ENCODE measurements at regions not wholly inside any gene's neighbourhood (a gene's known extent, or its start where the extent isn't known, plus 50 kb on each side); places are given as distances from the start of the nearest gene placed in this dataset.
"Not testable (repeated sequence)": the region's sequence is repeated elsewhere in the genome, so short reads cannot be mapped to it uniquely, and the experiment has no call there.

GRCh38 chr10:33919244-33919643 lies 584.8 kb upstream of the NRP1 start:
- DNase-seq (ENCODE audit: insufficient read length, low spot score) (no peak), FAIRE-seq (no peak)
- TF ChIP-seq POLR2A (IDR thresholded peaks at IDR 0.05; ENCODE audit: low read depth, low read length): no peak
- TF ChIP-seq POLR2AphosphoS5 (IDR thresholded peaks at IDR 0.05; ENCODE audit: low read depth, low read length): no peak
- TF ChIP-seq TAF1 (IDR thresholded peaks at IDR 0.05; ENCODE audit: low read depth, low read length): no peak
- TF ChIP-seq SPI1 (IDR thresholded peaks at IDR 0.05; ENCODE audit: low read depth, low read length): no peak
- TF ChIP-seq PAX5 (IDR thresholded peaks at IDR 0.05; ENCODE audit: insufficient read depth, low read length, severe bottlenecking): no peak
- TF ChIP-seq POU2F2 (IDR thresholded peaks at IDR 0.05; ENCODE audit: low read depth, low read length): no peak

- TF ChIP-seq TAF1 (IDR thresholded peaks at IDR 0.05; ENCODE audit: low read depth, low read length) (no peak), POLR2A (IDR thresholded peaks at IDR 0.05; ENCODE audit: low read depth, low read length) (no peak), POLR2AphosphoS5 (IDR thresholded peaks at IDR 0.05; ENCODE audit: low read depth, low read length) (no peak), PAX5 (IDR thresholded peaks at IDR 0.05; ENCODE audit: insufficient read depth, low read length, severe bottlenecking) (no peak), SPI1 (IDR thresholded peaks at IDR 0.05; ENCODE audit: low read depth, low read length) (no peak), POU2F2 (IDR thresholded peaks at IDR 0.05; ENCODE audit: low read depth, low read length) (no peak)
- no peak for DNase-seq (ENCODE audit: insufficient read length, low spot score)
- no peak for FAIRE-seq
Observed at GRCh38 chr10:33917069-33917780, 582.8 kb upstream of the NRP1 start.

- TF ChIP-seq PAX5 (IDR thresholded peaks at IDR 0.05; ENCODE audit: insufficient read depth, low read length, severe bottlenecking): no peak
- no peak for TF ChIP-seq POLR2AphosphoS5 (IDR thresholded peaks at IDR 0.05; ENCODE audit: low read depth, low read length)
- TF ChIP-seq SPI1 (IDR thresholded peaks at IDR 0.05; ENCODE audit: low read depth, low read length): no peak
- TF ChIP-seq TAF1 (IDR thresholded peaks at IDR 0.05; ENCODE audit: low read depth, low read length): no peak
- no peak for TF ChIP-seq POLR2A (IDR thresholded peaks at IDR 0.05; ENCODE audit: low read depth, low read length)
- no peak for TF ChIP-seq POU2F2 (IDR thresholded peaks at IDR 0.05; ENCODE audit: low read depth, low read length)
- DNase-seq (ENCODE audit: insufficient read length, low spot score): no peak
- no peak for FAIRE-seq
Observed at GRCh38 chr10:33914746-33915145, 580.3 kb upstream of the NRP1 start.

- FAIRE-seq (no peak), DNase-seq (ENCODE audit: insufficient read length, low spot score) (no peak)
- no peak for TF ChIP-seq TAF1 (IDR thresholded peaks at IDR 0.05; ENCODE audit: low read depth, low read length)
Observed at GRCh38 chr10:33913194-33913593, 578.7 kb upstream of the NRP1 start.

GRCh38 chr10:33909476-33909875 lies 575.0 kb upstream of the NRP1 start:
- FAIRE-seq; DNase-seq (ENCODE audit: insufficient read length, low spot score): not testable (repeated sequence)

GRCh38 chr10:33901166-33901565 lies 566.7 kb upstream of the NRP1 start:
- FAIRE-seq (no peak), DNase-seq (ENCODE audit: insufficient read length, low spot score) (no peak)

GRCh38 chr10:33900596-33900995 lies 566.1 kb upstream of the NRP1 start:
- no peak for DNase-seq (ENCODE audit: insufficient read length, low spot score)
- FAIRE-seq: no peak
- TF ChIP-seq POLR2A (IDR thresholded peaks at IDR 0.05; ENCODE audit: low read depth, low read length) (no peak), PAX5 (IDR thresholded peaks at IDR 0.05; ENCODE audit: insufficient read depth, low read length, severe bottlenecking) (no peak), POU2F2 (IDR thresholded peaks at IDR 0.05; ENCODE audit: low read depth, low read length) (no peak), TAF1 (IDR thresholded peaks at IDR 0.05; ENCODE audit: low read depth, low read length) (no peak), POLR2AphosphoS5 (IDR thresholded peaks at IDR 0.05; ENCODE audit: low read depth, low read length) (no peak), SPI1 (IDR thresholded peaks at IDR 0.05; ENCODE audit: low read depth, low read length) (no peak)

More at GRCh38 chr10:33901166-33901565, 566.7 kb upstream of the NRP1 start:
- TF ChIP-seq POU2F2 (IDR thresholded peaks at IDR 0.05; ENCODE audit: low read depth, low read length) (no peak), SPI1 (IDR thresholded peaks at IDR 0.05; ENCODE audit: low read depth, low read length) (no peak), POLR2A (IDR thresholded peaks at IDR 0.05; ENCODE audit: low read depth, low read length) (no peak), PAX5 (IDR thresholded peaks at IDR 0.05; ENCODE audit: insufficient read depth, low read length, severe bottlenecking) (no peak), POLR2AphosphoS5 (IDR thresholded peaks at IDR 0.05; ENCODE audit: low read depth, low read length) (no peak), TAF1 (IDR thresholded peaks at IDR 0.05; ENCODE audit: low read depth, low read length) (no peak)

GRCh38 chr10:33899578-33900531 lies 565.4 kb upstream of the NRP1 start:
- DNase-seq (ENCODE audit: insufficient read length, low spot score) (no peak), FAIRE-seq (no peak)
- TF ChIP-seq TAF1 (IDR thresholded peaks at IDR 0.05; ENCODE audit: low read depth, low read length): no peak

- FAIRE-seq (no peak), DNase-seq (ENCODE audit: insufficient read length, low spot score) (no peak)
- TF ChIP-seq TAF1 (IDR thresholded peaks at IDR 0.05; ENCODE audit: low read depth, low read length): no peak
- no peak for TF ChIP-seq POU2F2 (IDR thresholded peaks at IDR 0.05; ENCODE audit: low read depth, low read length)
- no peak for TF ChIP-seq POLR2A (IDR thresholded peaks at IDR 0.05; ENCODE audit: low read depth, low read length)
- TF ChIP-seq SPI1 (IDR thresholded peaks at IDR 0.05; ENCODE audit: low read depth, low read length): no peak
- TF ChIP-seq PAX5 (IDR thresholded peaks at IDR 0.05; ENCODE audit: insufficient read depth, low read length, severe bottlenecking): no peak
- TF ChIP-seq POLR2AphosphoS5 (IDR thresholded peaks at IDR 0.05; ENCODE audit: low read depth, low read length): no peak
Observed at GRCh38 chr10:33897291-33897752, 562.9 kb upstream of the NRP1 start.

- FAIRE-seq: no peak
- no peak for DNase-seq (ENCODE audit: insufficient read length, low spot score)
- TF ChIP-seq POLR2AphosphoS5 (IDR thresholded peaks at IDR 0.05; ENCODE audit: low read depth, low read length) (no peak), POU2F2 (IDR thresholded peaks at IDR 0.05; ENCODE audit: low read depth, low read length) (no peak), SPI1 (IDR thresholded peaks at IDR 0.05; ENCODE audit: low read depth, low read length) (no peak), POLR2A (IDR thresholded peaks at IDR 0.05; ENCODE audit: low read depth, low read length) (no peak), TAF1 (IDR thresholded peaks at IDR 0.05; ENCODE audit: low read depth, low read length) (no peak), PAX5 (IDR thresholded peaks at IDR 0.05; ENCODE audit: insufficient read depth, low read length, severe bottlenecking) (no peak)
Observed at GRCh38 chr10:33893506-33893905, 559.0 kb upstream of the NRP1 start.

Data from GM12891 (cell line).